ENCODE measurements at regions not wholly inside any gene's neighbourhood (a gene's known extent, or its start where the extent isn't known, plus 50 kb on each side); places are given as distances from the start of the nearest gene placed in this dataset.

GRCh38 chr2:146642066-146642465, 1202.8 kb upstream of the ACVR2A start:
- no peak overlapping the region for H3K4me3 Mint-ChIP-seq
- no peak overlapping the region for H3K27ac Mint-ChIP-seq
- H3K36me3 Mint-ChIP-seq (ENCODE audit: low read depth): no peaks in the 10 kb centered on the region
- H3K27me3 Mint-ChIP-seq: no peaks in the 10 kb centered on the region
- ChIA-PET POLR2A (no interaction called here), CTCF (no interaction called here)
- no peak for DNase-seq
- H3K9me3 Mint-ChIP-seq: peaks cover 5% of the 10 kb centered on the region
- H3K4me1 Mint-ChIP-seq: no peaks in the 10 kb centered on the region

GRCh38 chr2:146634230-146635097, 1210.4 kb upstream of the ACVR2A start:
- H3K36me3 Mint-ChIP-seq (ENCODE audit: low read depth): no peaks in the 10 kb centered on the region
- H3K27ac Mint-ChIP-seq: no peak overlapping the region
- ChIA-PET CTCF (no interaction called here), POLR2A (no interaction called here)
- H3K4me1 Mint-ChIP-seq: no peaks in the 10 kb centered on the region
- no peak for DNase-seq
- H3K27me3 Mint-ChIP-seq: no peaks in the 10 kb centered on the region
- no peak overlapping the region for H3K4me3 Mint-ChIP-seq
- no peaks in the 10 kb centered on the region for H3K9me3 Mint-ChIP-seq

GRCh38 chr2:146633159-146633558, 1211.7 kb upstream of the ACVR2A start:
- H3K27me3 Mint-ChIP-seq: no peaks in the 10 kb centered on the region
- H3K36me3 Mint-ChIP-seq (ENCODE audit: low read depth): no peaks in the 10 kb centered on the region
- no peak overlapping the region for H3K27ac Mint-ChIP-seq
- no peak overlapping the region for H3K4me3 Mint-ChIP-seq
- POLR2A ChIA-PET: no interaction called here
- CTCF ChIA-PET: no interaction called here
- no peaks in the 10 kb centered on the region for H3K9me3 Mint-ChIP-seq
- no peaks in the 10 kb centered on the region for H3K4me1 Mint-ChIP-seq
- DNase-seq: no peak

GRCh38 chr2:146632707-146633106, 1212.1 kb upstream of the ACVR2A start:
- H3K36me3 Mint-ChIP-seq (ENCODE audit: low read depth): no peaks in the 10 kb centered on the region
- H3K27ac Mint-ChIP-seq: no peak overlapping the region
- no peak for DNase-seq
- ChIA-PET POLR2A (no interaction called here), CTCF (no interaction called here)
- no peak overlapping the region for H3K4me3 Mint-ChIP-seq
- H3K9me3 Mint-ChIP-seq: no peaks in the 10 kb centered on the region
- no peaks in the 10 kb centered on the region for H3K27me3 Mint-ChIP-seq
- no peaks in the 10 kb centered on the region for H3K4me1 Mint-ChIP-seq

GRCh38 chr2:146624430-146625160, 1220.2 kb upstream of the ACVR2A start:
- Mint-ChIP-seq H3K36me3 (ENCODE audit: low read depth) (no peaks in the 10 kb centered on the region), H3K27me3 (no peaks in the 10 kb centered on the region), H3K27ac (no peak overlapping the region), H3K4me3 (no peak overlapping the region), H3K9me3 (no peaks in the 10 kb centered on the region), H3K4me1 (no peaks in the 10 kb centered on the region)
- CTCF ChIA-PET: no interaction called here
- POLR2A ChIA-PET: no interaction called here
- no peak for DNase-seq

GRCh38 chr2:146623771-146624170, 1221.1 kb upstream of the ACVR2A start:
- Mint-ChIP-seq H3K4me1 (no peaks in the 10 kb centered on the region), H3K27ac (no peak overlapping the region), H3K9me3 (no peaks in the 10 kb centered on the region), H3K4me3 (no peak overlapping the region), H3K27me3 (no peaks in the 10 kb centered on the region), H3K36me3 (ENCODE audit: low read depth) (no peaks in the 10 kb centered on the region)
- CTCF ChIA-PET: no interaction called here
- POLR2A ChIA-PET: no interaction called here
- no peak for DNase-seq

GRCh38 chr2:146621656-146622055, 1223.2 kb upstream of the ACVR2A start:
- Mint-ChIP-seq H3K9me3 (no peaks in the 10 kb centered on the region), H3K27me3 (no peaks in the 10 kb centered on the region), H3K36me3 (ENCODE audit: low read depth) (no peaks in the 10 kb centered on the region), H3K27ac (no peak overlapping the region), H3K4me1 (no peaks in the 10 kb centered on the region), H3K4me3 (no peak overlapping the region)
- CTCF ChIA-PET: no interaction called here
- POLR2A ChIA-PET: no interaction called here
- no peak for DNase-seq

- Mint-ChIP-seq H3K9me3 (no peaks in the 10 kb centered on the region), H3K4me3 (no peak overlapping the region), H3K27me3 (no peaks in the 10 kb centered on the region), H3K36me3 (ENCODE audit: low read depth) (no peaks in the 10 kb centered on the region), H3K4me1 (no peaks in the 10 kb centered on the region), H3K27ac (no peak overlapping the region)
- ChIA-PET CTCF (no interaction called here), POLR2A (no interaction called here)
- no peak for DNase-seq
Measured at GRCh38 chr2:146615778-146616177, 1229.1 kb upstream of the ACVR2A start.

GRCh38 chr2:146608490-146608889, 1236.3 kb upstream of the ACVR2A start:
- Mint-ChIP-seq H3K4me1 (no peaks in the 10 kb centered on the region), H3K36me3 (ENCODE audit: low read depth) (no peaks in the 10 kb centered on the region), H3K9me3 (no peaks in the 10 kb centered on the region), H3K27me3 (no peaks in the 10 kb centered on the region), H3K27ac (no peak overlapping the region), H3K4me3 (no peak overlapping the region)
- no peak for DNase-seq
- ChIA-PET CTCF (no interaction called here), POLR2A (no interaction called here)

GRCh38 chr2:146604521-146604920, 1240.3 kb upstream of the ACVR2A start:
- CTCF ChIA-PET: no interaction called here
- H3K36me3 Mint-ChIP-seq (ENCODE audit: low read depth): no peaks in the 10 kb centered on the region
- H3K9me3 Mint-ChIP-seq: no peaks in the 10 kb centered on the region
- DNase-seq: no peak
- H3K27ac Mint-ChIP-seq: no peak overlapping the region
- H3K4me1 Mint-ChIP-seq: no peaks in the 10 kb centered on the region
- no peak overlapping the region for H3K4me3 Mint-ChIP-seq
- H3K27me3 Mint-ChIP-seq: no peaks in the 10 kb centered on the region
- POLR2A ChIA-PET: no interaction called here

- Mint-ChIP-seq H3K9me3 (peaks cover 2% of the 10 kb centered on the region), H3K27me3 (no peaks in the 10 kb centered on the region), H3K4me3 (no peak overlapping the region), H3K4me1 (no peaks in the 10 kb centered on the region), H3K36me3 (ENCODE audit: low read depth) (no peaks in the 10 kb centered on the region), H3K27ac (no peak overlapping the region)
- POLR2A ChIA-PET: no interaction called here
- CTCF ChIA-PET: no interaction called here
- no peak for DNase-seq
Measured at GRCh38 chr2:146602856-146603255, 1242.0 kb upstream of the ACVR2A start.

GRCh38 chr2:146602383-146602782, 1242.4 kb upstream of the ACVR2A start:
- H3K27ac Mint-ChIP-seq: no peak overlapping the region
- H3K4me1 Mint-ChIP-seq: no peaks in the 10 kb centered on the region
- POLR2A ChIA-PET: no interaction called here
- no peak for DNase-seq
- CTCF ChIA-PET: no interaction called here
- no peaks in the 10 kb centered on the region for H3K36me3 Mint-ChIP-seq (ENCODE audit: low read depth)
- peaks cover 2% of the 10 kb centered on the region for H3K9me3 Mint-ChIP-seq
- H3K4me3 Mint-ChIP-seq: no peak overlapping the region
- no peaks in the 10 kb centered on the region for H3K27me3 Mint-ChIP-seq

- ChIA-PET POLR2A (no interaction called here), CTCF (no interaction called here)
- H3K27ac Mint-ChIP-seq: no peak overlapping the region
- no peaks in the 10 kb centered on the region for H3K27me3 Mint-ChIP-seq
- no peaks in the 10 kb centered on the region for H3K4me1 Mint-ChIP-seq
- H3K9me3 Mint-ChIP-seq: peaks cover 2% of the 10 kb centered on the region
- no peak for DNase-seq
- no peak overlapping the region for H3K4me3 Mint-ChIP-seq
- H3K36me3 Mint-ChIP-seq (ENCODE audit: low read depth): no peaks in the 10 kb centered on the region
Measured at GRCh38 chr2:146598791-146599190, 1246.0 kb upstream of the ACVR2A start.

- H3K4me1 Mint-ChIP-seq: no peaks in the 10 kb centered on the region
- ChIA-PET CTCF (no interaction called here), POLR2A (no interaction called here)
- no peak overlapping the region for H3K4me3 Mint-ChIP-seq
- no peaks in the 10 kb centered on the region for H3K36me3 Mint-ChIP-seq (ENCODE audit: low read depth)
- H3K9me3 Mint-ChIP-seq: peaks cover 2% of the 10 kb centered on the region
- DNase-seq: no peak
- no peak overlapping the region for H3K27ac Mint-ChIP-seq
- no peaks in the 10 kb centered on the region for H3K27me3 Mint-ChIP-seq
Measured at GRCh38 chr2:146597291-146597690, 1247.5 kb upstream of the ACVR2A start.
